Panc1 (cell line): ENCODE measurements at regions not wholly inside any gene's neighbourhood (a gene's known extent, or its start where the extent isn't known, plus 50 kb on each side); places are given as distances from the start of the nearest gene placed in this dataset.

ENCODE experiments used
- TF ChIP-seq, protein P1 (sequence below), 2 experiments: IDR thresholded peaks; 2 replicates each; pipeline ENCODE4 v1.6.1; 2011 to 2012; ENCODE audit warnings: low read depth in 2 of 2, control low read depth in 1 of 2, low read length in 1 of 2, mild to moderate bottlenecking in 1 of 2, moderate library complexity in 1 of 2; ENCODE audit not compliant: insufficient read depth in 1 of 2
- TF ChIP-seq, protein P2 (sequence below): fragments of 450-650 bp; IDR thresholded peaks from 2 replicates; pipeline ENCODE4 v1.5.1; 2017; ENCODE audit warnings: mild to moderate bottlenecking

DNA sequence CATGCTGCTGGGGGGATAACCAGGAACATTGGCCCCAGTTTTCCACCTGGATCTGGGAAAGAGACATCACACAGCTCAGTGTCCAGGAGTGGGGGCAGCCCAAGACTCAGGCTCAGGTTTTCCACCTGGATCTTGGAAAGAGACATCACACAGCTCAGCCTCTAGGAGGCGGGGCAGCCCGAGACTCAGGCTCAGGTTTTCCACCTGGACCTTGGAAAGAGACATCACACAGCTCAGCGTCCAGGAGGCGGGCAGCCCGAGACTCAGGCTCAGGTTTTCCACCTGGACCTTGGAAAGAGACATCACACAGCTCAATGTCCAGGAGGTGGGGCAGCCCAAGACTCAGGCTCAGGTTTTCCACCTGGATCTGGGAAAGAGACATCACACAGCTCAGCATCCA is 361.6 kb downstream of the THBS2 start:
- TF ChIP-seq, protein P1, sequence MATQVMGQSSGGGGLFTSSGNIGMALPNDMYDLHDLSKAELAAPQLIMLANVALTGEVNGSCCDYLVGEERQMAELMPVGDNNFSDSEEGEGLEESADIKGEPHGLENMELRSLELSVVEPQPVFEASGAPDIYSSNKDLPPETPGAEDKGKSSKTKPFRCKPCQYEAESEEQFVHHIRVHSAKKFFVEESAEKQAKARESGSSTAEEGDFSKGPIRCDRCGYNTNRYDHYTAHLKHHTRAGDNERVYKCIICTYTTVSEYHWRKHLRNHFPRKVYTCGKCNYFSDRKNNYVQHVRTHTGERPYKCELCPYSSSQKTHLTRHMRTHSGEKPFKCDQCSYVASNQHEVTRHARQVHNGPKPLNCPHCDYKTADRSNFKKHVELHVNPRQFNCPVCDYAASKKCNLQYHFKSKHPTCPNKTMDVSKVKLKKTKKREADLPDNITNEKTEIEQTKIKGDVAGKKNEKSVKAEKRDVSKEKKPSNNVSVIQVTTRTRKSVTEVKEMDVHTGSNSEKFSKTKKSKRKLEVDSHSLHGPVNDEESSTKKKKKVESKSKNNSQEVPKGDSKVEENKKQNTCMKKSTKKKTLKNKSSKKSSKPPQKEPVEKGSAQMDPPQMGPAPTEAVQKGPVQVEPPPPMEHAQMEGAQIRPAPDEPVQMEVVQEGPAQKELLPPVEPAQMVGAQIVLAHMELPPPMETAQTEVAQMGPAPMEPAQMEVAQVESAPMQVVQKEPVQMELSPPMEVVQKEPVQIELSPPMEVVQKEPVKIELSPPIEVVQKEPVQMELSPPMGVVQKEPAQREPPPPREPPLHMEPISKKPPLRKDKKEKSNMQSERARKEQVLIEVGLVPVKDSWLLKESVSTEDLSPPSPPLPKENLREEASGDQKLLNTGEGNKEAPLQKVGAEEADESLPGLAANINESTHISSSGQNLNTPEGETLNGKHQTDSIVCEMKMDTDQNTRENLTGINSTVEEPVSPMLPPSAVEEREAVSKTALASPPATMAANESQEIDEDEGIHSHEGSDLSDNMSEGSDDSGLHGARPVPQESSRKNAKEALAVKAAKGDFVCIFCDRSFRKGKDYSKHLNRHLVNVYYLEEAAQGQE (IDR thresholded peaks at IDR 0.05; ENCODE audit: insufficient read depth in 1 of 2, low read depth in 2 of 2, low read length in 1 of 2): no peak
- TF ChIP-seq, protein P2, sequence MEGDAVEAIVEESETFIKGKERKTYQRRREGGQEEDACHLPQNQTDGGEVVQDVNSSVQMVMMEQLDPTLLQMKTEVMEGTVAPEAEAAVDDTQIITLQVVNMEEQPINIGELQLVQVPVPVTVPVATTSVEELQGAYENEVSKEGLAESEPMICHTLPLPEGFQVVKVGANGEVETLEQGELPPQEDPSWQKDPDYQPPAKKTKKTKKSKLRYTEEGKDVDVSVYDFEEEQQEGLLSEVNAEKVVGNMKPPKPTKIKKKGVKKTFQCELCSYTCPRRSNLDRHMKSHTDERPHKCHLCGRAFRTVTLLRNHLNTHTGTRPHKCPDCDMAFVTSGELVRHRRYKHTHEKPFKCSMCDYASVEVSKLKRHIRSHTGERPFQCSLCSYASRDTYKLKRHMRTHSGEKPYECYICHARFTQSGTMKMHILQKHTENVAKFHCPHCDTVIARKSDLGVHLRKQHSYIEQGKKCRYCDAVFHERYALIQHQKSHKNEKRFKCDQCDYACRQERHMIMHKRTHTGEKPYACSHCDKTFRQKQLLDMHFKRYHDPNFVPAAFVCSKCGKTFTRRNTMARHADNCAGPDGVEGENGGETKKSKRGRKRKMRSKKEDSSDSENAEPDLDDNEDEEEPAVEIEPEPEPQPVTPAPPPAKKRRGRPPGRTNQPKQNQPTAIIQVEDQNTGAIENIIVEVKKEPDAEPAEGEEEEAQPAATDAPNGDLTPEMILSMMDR: no peak
